WTC11 (cell line): ENCODE measurements at regions not wholly inside any gene's neighbourhood (a gene's known extent, or its start where the extent isn't known, plus 50 kb on each side); places are given as distances from the start of the nearest gene placed in this dataset.

Source experiments
- ATAC-seq: fragments of 200-7000 bp; cut with Tn5 transposase; 2 replicates; pipeline ENCODE4 v1.10.0; 2021; ENCODE audit warnings: mild to moderate bottlenecking, moderate library complexity
- CTCF ChIA-PET: fragments of 300-600 bp; sonication (Branson Sonifier 250); formaldehyde crosslinking; loops from one replicate; lab custom pipeline; 2021; ENCODE audit warnings: antibody characterized with exemption; lab: Charles Lee
- POLR2A ChIA-PET: fragments of 350-600 bp; sonication (Branson Sonifier 250); formaldehyde crosslinking; loops from one replicate; lab custom pipeline; 2021; ENCODE audit warnings: antibody characterized with exemption; lab: Charles Lee
- DNase-seq: peaks from one replicate; pipeline ENCODE4 v3.0.0; 2021; ENCODE audit warnings: low spot score
- H3K27ac Mint-ChIP-seq: 2 replicates; pipeline ENCODE4 v1.8.0; 2021; ENCODE audit warnings: mixed read lengths
- H3K27me3 Mint-ChIP-seq: 2 replicates; pipeline ENCODE4 v1.8.0; 2021; ENCODE audit warnings: low read depth, mild to moderate bottlenecking, moderate library complexity, mixed read lengths
- H3K36me3 Mint-ChIP-seq: 2 replicates; pipeline ENCODE4 v1.8.0; 2021; ENCODE audit warnings: mixed read lengths
- H3K4me1 Mint-ChIP-seq: 2 replicates; pipeline ENCODE4 v1.8.0; 2022; ENCODE audit warnings: mixed read lengths
- H3K4me3 Mint-ChIP-seq: 2 replicates; pipeline ENCODE4 v1.8.0; 2021; ENCODE audit warnings: mild to moderate bottlenecking, moderate library complexity, mixed read lengths
- H3K9me3 Mint-ChIP-seq: 2 replicates; pipeline ENCODE4 v1.8.0; 2021; ENCODE audit warnings: mixed read lengths
- ESRRA ChIP-seq: sonication (generic); formaldehyde crosslinking; IDR thresholded peaks from 2 replicates; pipeline ENCODE4 v1.8.1; 2022; ENCODE audit warnings: mild to moderate bottlenecking, missing genetic modification reagents, borderline replicate concordance
- ETV6 ChIP-seq: sonication (generic); formaldehyde crosslinking; IDR thresholded peaks from 2 replicates; pipeline ENCODE4 v1.8.1; 2022; ENCODE audit warnings: mild to moderate bottlenecking, missing genetic modification reagents
- JUN ChIP-seq: sonication (generic); formaldehyde crosslinking; IDR thresholded peaks from 2 replicates; pipeline ENCODE4 v1.8.0; 2023; ENCODE audit warnings: mild to moderate bottlenecking, missing genetic modification reagents
- NFATC4 ChIP-seq: fragments of 250-450 bp; sonication (Bioruptor Pico); IDR thresholded peaks from 2 replicates; pipeline ENCODE4 v1.9.0; 2021; ENCODE audit warnings: mild to moderate bottlenecking
- NR3C1 ChIP-seq: sonication (generic); formaldehyde crosslinking; conservative IDR thresholded peaks from 2 replicates; pipeline ENCODE4 v1.8.1; 2023; ENCODE audit warnings: low read depth, mild to moderate bottlenecking, missing genetic modification reagents
- SMAD3 ChIP-seq: sonication (generic); formaldehyde crosslinking; IDR thresholded peaks from 2 replicates; pipeline ENCODE4 v1.8.0; 2022; ENCODE audit warnings: missing genetic modification reagents, mild to moderate bottlenecking, borderline replicate concordance
- SP1 ChIP-seq: sonication (generic); formaldehyde crosslinking; conservative IDR thresholded peaks from 2 replicates; pipeline ENCODE4 v1.8.1; 2022; ENCODE audit warnings: missing genetic modification reagents
- TEAD1 ChIP-seq: sonication (generic); formaldehyde crosslinking; IDR thresholded peaks from 2 replicates; pipeline ENCODE4 v1.8.0; 2022; ENCODE audit warnings: mild to moderate bottlenecking, missing genetic modification reagents
- TP53 ChIP-seq: sonication (generic); formaldehyde crosslinking; IDR thresholded peaks from 2 replicates; pipeline ENCODE4 v1.8.1; 2023; ENCODE audit warnings: mild to moderate bottlenecking, missing genetic modification reagents
- ZNF121 ChIP-seq: sonication (generic); formaldehyde crosslinking; IDR thresholded peaks from 2 replicates; pipeline ENCODE4 v1.8.0; 2023; ENCODE audit warnings: missing genetic modification reagents
- ZNF263 ChIP-seq: sonication (generic); formaldehyde crosslinking; IDR thresholded peaks from 2 replicates; pipeline ENCODE4 v1.8.1; 2022; ENCODE audit warnings: low read depth, mild to moderate bottlenecking, moderate library complexity, missing genetic modification reagents
- ZNF416 ChIP-seq: fragments of 250-450 bp; sonication (Bioruptor Pico); IDR thresholded peaks from 2 replicates; pipeline ENCODE4 v1.9.0; 2021; ENCODE audit warnings: mild to moderate bottlenecking, inconsistent platforms
- TF ChIP-seq, protein P1 (sequence below): sonication (generic); formaldehyde crosslinking; IDR thresholded peaks from 2 replicates; pipeline ENCODE4 v1.8.1; 2022; ENCODE audit warnings: mild to moderate bottlenecking, missing genetic modification reagents, moderate library complexity, borderline replicate concordance
- TF ChIP-seq, protein P2 (sequence below): fragments of 250-450 bp; sonication (Bioruptor Pico); IDR thresholded peaks from 2 replicates; pipeline ENCODE4 v1.9.0; 2021; ENCODE audit warnings: mild to moderate bottlenecking
- TF ChIP-seq, protein P3 (sequence below): sonication (generic); formaldehyde crosslinking; IDR thresholded peaks from 2 replicates; pipeline ENCODE4 v1.8.1; 2022; ENCODE audit warnings: mild to moderate bottlenecking, moderate library complexity, missing genetic modification reagents
- TF ChIP-seq, protein P4 (sequence below): fragments of 250-450 bp; sonication (Bioruptor Pico); IDR thresholded peaks from 2 replicates; pipeline ENCODE4 v1.9.0; 2021; ENCODE audit warnings: mild to moderate bottlenecking
- TF ChIP-seq, protein P5 (sequence below): sonication (generic); formaldehyde crosslinking; IDR thresholded peaks from 2 replicates; pipeline ENCODE4 v1.8.0; 2023; ENCODE audit warnings: missing genetic modification reagents, mild to moderate bottlenecking, borderline replicate concordance
- TF ChIP-seq, protein P6 (sequence below): fragments of 250-450 bp; sonication (Bioruptor Pico); IDR thresholded peaks from 2 replicates; pipeline ENCODE4 v1.8.0; 2021; ENCODE audit warnings: mild to moderate bottlenecking
- TF ChIP-seq, protein P7 (sequence below): sonication (generic); formaldehyde crosslinking; IDR thresholded peaks from 2 replicates; pipeline ENCODE4 v1.8.0; 2022; ENCODE audit warnings: mild to moderate bottlenecking, missing genetic modification reagents
- TF ChIP-seq, protein P8 (sequence below): fragments of 250-450 bp; sonication (Bioruptor Pico); IDR thresholded peaks from 2 replicates; pipeline ENCODE4 v2.1.2; 2022; ENCODE audit warnings: mild to moderate bottlenecking, moderate library complexity

DNA sequence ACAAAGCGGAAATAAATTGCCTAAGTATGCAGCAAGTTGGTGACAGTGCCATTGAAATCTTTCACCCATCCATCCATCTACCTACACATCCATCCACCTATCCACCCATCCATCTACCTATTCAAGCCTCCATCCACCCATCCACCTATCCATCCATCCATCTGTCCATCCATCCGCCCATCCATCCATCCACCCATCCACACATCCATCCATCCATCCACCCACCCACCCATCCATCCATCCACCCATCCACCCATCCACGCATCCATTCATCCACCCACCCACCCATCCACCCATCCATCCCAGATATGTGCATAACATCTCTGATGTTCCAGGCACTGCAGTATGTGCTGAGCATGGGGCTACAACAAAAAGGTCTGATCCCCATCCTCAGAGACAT is 277.5 kb downstream of the IRF8 start:
- H3K27me3 Mint-ChIP-seq: peaks cover 7% of the 10 kb centered on the region; the same call in 1 of the 2 replicates
- CTCF ChIA-PET: no interaction called here

DNA sequence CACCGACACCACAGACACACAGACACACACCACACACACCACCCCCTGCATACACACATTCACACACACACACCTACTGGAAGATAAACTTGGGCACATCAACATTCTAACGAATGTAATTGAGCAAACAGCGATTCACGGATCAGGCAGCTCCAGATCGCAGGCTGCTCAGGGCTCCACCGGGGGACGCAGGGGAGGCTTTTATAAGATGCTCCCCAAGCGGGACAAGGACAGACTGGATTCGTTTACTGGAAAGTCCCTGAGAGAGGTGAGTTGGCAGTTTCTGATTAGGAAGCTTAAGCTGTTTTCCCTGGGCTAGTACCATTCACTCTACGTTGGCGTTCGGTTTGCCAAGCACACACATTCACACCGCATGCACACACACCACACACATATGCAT is 281.3 kb downstream of the IRF8 start:
- no peak overlapping the region for H3K4me3 Mint-ChIP-seq
- no peaks in the 10 kb centered on the region; the same call in 1 of the 2 replicates for H3K27me3 Mint-ChIP-seq
- ChIA-PET CTCF (no interaction called here), POLR2A (no interaction called here)
- peaks cover 12% of the 10 kb centered on the region for H3K9me3 Mint-ChIP-seq
- DNase-seq: no peak
- no peak overlapping the region for H3K27ac Mint-ChIP-seq
- H3K36me3 Mint-ChIP-seq: no peaks in the 10 kb centered on the region
- ATAC-seq: no peak
- H3K4me1 Mint-ChIP-seq: no peaks in the 10 kb centered on the region
- TF ChIP-seq, protein P1, sequence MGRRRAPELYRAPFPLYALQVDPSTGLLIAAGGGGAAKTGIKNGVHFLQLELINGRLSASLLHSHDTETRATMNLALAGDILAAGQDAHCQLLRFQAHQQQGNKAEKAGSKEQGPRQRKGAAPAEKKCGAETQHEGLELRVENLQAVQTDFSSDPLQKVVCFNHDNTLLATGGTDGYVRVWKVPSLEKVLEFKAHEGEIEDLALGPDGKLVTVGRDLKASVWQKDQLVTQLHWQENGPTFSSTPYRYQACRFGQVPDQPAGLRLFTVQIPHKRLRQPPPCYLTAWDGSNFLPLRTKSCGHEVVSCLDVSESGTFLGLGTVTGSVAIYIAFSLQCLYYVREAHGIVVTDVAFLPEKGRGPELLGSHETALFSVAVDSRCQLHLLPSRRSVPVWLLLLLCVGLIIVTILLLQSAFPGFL (CRISPR knock-in tag): no peak
- TF ChIP-seq, protein P2, sequence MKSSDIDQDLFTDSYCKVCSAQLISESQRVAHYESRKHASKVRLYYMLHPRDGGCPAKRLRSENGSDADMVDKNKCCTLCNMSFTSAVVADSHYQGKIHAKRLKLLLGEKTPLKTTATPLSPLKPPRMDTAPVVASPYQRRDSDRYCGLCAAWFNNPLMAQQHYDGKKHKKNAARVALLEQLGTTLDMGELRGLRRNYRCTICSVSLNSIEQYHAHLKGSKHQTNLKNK (CRISPR knock-in tag): no peak
- TF ChIP-seq NR3C1 (CRISPR knock-in tag): no peak
- TF ChIP-seq JUN (CRISPR knock-in tag): no peak
- TF ChIP-seq, protein P3, sequence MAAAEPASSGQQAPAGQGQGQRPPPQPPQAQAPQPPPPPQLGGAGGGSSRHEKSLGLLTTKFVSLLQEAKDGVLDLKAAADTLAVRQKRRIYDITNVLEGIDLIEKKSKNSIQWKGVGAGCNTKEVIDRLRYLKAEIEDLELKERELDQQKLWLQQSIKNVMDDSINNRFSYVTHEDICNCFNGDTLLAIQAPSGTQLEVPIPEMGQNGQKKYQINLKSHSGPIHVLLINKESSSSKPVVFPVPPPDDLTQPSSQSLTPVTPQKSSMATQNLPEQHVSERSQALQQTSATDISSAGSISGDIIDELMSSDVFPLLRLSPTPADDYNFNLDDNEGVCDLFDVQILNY (CRISPR knock-in tag): no peak
- TF ChIP-seq, protein P4, sequence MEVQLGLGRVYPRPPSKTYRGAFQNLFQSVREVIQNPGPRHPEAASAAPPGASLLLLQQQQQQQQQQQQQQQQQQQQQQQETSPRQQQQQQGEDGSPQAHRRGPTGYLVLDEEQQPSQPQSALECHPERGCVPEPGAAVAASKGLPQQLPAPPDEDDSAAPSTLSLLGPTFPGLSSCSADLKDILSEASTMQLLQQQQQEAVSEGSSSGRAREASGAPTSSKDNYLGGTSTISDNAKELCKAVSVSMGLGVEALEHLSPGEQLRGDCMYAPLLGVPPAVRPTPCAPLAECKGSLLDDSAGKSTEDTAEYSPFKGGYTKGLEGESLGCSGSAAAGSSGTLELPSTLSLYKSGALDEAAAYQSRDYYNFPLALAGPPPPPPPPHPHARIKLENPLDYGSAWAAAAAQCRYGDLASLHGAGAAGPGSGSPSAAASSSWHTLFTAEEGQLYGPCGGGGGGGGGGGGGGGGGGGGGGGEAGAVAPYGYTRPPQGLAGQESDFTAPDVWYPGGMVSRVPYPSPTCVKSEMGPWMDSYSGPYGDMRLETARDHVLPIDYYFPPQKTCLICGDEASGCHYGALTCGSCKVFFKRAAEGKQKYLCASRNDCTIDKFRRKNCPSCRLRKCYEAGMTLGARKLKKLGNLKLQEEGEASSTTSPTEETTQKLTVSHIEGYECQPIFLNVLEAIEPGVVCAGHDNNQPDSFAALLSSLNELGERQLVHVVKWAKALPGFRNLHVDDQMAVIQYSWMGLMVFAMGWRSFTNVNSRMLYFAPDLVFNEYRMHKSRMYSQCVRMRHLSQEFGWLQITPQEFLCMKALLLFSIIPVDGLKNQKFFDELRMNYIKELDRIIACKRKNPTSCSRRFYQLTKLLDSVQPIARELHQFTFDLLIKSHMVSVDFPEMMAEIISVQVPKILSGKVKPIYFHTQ (CRISPR knock-in tag): no peak
- no peak for TF ChIP-seq ZNF263 (CRISPR knock-in tag)
- no peak for TF ChIP-seq NFATC4 (CRISPR knock-in tag)
- no peak for TF ChIP-seq ZNF121 (CRISPR knock-in tag)

More for the DNA sequence above, 277.5 kb downstream of the IRF8 start:
- Mint-ChIP-seq H3K4me3 (no peak overlapping the region), H3K36me3 (no peaks in the 10 kb centered on the region), H3K27ac (no peak overlapping the region), H3K4me1 (no peaks in the 10 kb centered on the region), H3K9me3 (peaks cover 12% of the 10 kb centered on the region)
- no peak for ATAC-seq
- no peak for DNase-seq
- POLR2A ChIA-PET: no interaction called here
- TF ChIP-seq ESRRA (CRISPR knock-in tag) (no peak), TP53 (no peak), TEAD1 (CRISPR knock-in tag) (no peak), ZNF416 (no peak), SMAD3 (CRISPR knock-in tag) (no peak), SP1 (CRISPR knock-in tag) (no peak), ETV6 (no peak)
- TF ChIP-seq, protein P5, sequence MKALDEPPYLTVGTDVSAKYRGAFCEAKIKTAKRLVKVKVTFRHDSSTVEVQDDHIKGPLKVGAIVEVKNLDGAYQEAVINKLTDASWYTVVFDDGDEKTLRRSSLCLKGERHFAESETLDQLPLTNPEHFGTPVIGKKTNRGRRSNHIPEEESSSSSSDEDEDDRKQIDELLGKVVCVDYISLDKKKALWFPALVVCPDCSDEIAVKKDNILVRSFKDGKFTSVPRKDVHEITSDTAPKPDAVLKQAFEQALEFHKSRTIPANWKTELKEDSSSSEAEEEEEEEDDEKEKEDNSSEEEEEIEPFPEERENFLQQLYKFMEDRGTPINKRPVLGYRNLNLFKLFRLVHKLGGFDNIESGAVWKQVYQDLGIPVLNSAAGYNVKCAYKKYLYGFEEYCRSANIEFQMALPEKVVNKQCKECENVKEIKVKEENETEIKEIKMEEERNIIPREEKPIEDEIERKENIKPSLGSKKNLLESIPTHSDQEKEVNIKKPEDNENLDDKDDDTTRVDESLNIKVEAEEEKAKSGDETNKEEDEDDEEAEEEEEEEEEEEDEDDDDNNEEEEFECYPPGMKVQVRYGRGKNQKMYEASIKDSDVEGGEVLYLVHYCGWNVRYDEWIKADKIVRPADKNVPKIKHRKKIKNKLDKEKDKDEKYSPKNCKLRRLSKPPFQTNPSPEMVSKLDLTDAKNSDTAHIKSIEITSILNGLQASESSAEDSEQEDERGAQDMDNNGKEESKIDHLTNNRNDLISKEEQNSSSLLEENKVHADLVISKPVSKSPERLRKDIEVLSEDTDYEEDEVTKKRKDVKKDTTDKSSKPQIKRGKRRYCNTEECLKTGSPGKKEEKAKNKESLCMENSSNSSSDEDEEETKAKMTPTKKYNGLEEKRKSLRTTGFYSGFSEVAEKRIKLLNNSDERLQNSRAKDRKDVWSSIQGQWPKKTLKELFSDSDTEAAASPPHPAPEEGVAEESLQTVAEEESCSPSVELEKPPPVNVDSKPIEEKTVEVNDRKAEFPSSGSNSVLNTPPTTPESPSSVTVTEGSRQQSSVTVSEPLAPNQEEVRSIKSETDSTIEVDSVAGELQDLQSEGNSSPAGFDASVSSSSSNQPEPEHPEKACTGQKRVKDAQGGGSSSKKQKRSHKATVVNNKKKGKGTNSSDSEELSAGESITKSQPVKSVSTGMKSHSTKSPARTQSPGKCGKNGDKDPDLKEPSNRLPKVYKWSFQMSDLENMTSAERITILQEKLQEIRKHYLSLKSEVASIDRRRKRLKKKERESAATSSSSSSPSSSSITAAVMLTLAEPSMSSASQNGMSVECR (CRISPR knock-in tag): no peak
- TF ChIP-seq, protein P6, sequence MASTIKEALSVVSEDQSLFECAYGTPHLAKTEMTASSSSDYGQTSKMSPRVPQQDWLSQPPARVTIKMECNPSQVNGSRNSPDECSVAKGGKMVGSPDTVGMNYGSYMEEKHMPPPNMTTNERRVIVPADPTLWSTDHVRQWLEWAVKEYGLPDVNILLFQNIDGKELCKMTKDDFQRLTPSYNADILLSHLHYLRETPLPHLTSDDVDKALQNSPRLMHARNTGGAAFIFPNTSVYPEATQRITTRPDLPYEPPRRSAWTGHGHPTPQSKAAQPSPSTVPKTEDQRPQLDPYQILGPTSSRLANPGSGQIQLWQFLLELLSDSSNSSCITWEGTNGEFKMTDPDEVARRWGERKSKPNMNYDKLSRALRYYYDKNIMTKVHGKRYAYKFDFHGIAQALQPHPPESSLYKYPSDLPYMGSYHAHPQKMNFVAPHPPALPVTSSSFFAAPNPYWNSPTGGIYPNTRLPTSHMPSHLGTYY: no peak
- TF ChIP-seq, protein P7, sequence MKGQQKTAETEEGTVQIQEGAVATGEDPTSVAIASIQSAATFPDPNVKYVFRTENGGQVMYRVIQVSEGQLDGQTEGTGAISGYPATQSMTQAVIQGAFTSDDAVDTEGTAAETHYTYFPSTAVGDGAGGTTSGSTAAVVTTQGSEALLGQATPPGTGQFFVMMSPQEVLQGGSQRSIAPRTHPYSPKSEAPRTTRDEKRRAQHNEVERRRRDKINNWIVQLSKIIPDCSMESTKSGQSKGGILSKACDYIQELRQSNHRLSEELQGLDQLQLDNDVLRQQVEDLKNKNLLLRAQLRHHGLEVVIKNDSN (CRISPR knock-in tag): no peak
- TF ChIP-seq, protein P8, sequence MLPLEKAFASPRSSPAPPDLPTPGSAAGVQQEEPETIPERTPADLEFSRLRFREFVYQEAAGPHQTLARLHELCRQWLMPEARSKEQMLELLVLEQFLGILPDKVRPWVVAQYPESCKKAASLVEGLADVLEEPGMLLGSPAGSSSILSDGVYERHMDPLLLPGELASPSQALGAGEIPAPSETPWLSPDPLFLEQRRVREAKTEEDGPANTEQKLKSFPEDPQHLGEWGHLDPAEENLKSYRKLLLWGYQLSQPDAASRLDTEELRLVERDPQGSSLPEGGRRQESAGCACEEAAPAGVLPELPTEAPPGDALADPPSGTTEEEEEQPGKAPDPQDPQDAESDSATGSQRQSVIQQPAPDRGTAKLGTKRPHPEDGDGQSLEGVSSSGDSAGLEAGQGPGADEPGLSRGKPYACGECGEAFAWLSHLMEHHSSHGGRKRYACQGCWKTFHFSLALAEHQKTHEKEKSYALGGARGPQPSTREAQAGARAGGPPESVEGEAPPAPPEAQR (CRISPR knock-in tag): no peak
- TF ChIP-seq, all 79 proteins: peak for 0
